ENCODE measurements at regions not wholly inside any gene's neighbourhood (a gene's known extent, or its start where the extent isn't known, plus 50 kb on each side); places are given as distances from the start of the nearest gene placed in this dataset.

DNA sequence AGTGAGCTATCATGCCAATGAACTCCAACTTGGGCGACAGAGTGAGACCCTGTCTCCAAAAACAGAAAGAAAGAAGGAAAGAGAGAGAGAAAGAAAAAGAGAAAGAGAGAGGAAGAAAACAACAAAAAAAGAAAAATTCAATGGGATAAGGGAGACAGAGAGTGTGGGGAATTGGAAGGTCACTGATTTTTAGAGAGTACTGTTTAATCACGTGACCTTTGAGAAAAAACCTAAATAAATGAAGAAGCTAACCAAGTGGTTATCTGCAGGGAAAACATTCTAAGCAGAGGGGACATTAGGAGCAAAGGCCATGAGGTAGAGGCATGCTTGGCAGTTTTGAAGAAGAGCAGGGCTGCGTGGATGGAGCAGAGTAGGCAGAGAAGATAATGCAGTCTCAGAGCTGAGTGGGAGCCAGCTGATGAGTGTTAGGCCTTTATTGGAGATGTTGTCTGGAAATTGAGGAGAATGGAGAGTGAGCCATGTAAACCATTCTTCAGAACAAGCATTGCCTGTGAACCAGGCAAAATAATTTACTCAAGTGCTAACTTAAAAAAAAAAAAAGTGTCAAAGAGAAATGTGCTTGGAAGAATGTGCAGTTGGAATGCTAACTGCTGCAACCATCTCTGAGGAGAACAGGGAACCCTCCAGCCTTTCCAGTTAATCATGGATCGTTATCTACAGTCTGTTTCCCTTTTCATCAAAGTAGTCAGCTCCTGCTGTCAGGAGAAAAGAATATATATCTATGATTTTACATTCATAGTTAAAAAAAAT lies 377.3 kb upstream of the SEMA6D start:
- WGBS, 2 experiments (ENCODE audit: extremely low coverage in 2 of 2, insufficient read length in 1 of 2): 60% methylated on average over 1 of the region's 4 CpGs; no CpG with 5 or more reads in 1 of the 2 experiments
- Histone ChIP-seq H2BK20ac (ENCODE audit: low read depth, low read length) (no peak overlapping the region), H2BK5ac (ENCODE audit: low read depth, low read length, poor library complexity, severe bottlenecking) (no peak overlapping the region), H2AK5ac (ENCODE audit: low read depth, low read length) (0 out of 2 replicates have a peak overlapping the region, but pooled peaks have one; percentile 73), H3K4me2 (ENCODE audit: low read depth, low read length) (no peak overlapping the region), H3K27me3 (ENCODE audit: control insufficient read depth, insufficient read depth, low read length) (no peaks in the 10 kb centered on the region), H3K27ac (ENCODE audit: insufficient read depth, low read length) (no peak overlapping the region), H3K56ac (ENCODE audit: extremely low read depth, insufficient read depth, low read length) (no peak overlapping the region), H3K4ac (ENCODE audit: low read depth, low read length) (no peak overlapping the region), H2AK9ac (replicated peaks; ENCODE audit: low read depth, low read length, poor library complexity) (no peak overlapping the region), H3K9ac (ENCODE audit: low read depth, low read length) (no peak overlapping the region), H2AFZ (replicated peaks; ENCODE audit: low read length, poor library complexity) (no peak overlapping the region), H3K18ac (ENCODE audit: low read depth, low read length) (peak overlapping the region; percentile 31; the same call in 1 of the 2 replicates), H3K4me3 (ENCODE audit: insufficient read depth, low read depth, low read length) (no peak overlapping the region), H3K79me1 (ENCODE audit: low read depth in 1 of 2, low read length in 2 of 2) (no peaks in the 10 kb centered on the region), H3K9me3 (ENCODE audit: control insufficient read depth, insufficient read depth, low read length) (no peaks in the 10 kb centered on the region), H3K9me1 (ENCODE audit: insufficient read depth, low read length) (no peaks in the 10 kb centered on the region; the same call in 1 of the 2 replicates), H3K23ac (ENCODE audit: low read depth, low read length) (no peak overlapping the region), H2BK120ac (ENCODE audit: low read depth, low read length) (no peak overlapping the region), H2BK15ac (ENCODE audit: low read depth, low read length) (no peak overlapping the region), H3K36me3 (ENCODE audit: control insufficient read depth, insufficient read depth, low read length) (no peaks in the 10 kb centered on the region), H4K20me1 (ENCODE audit: insufficient read depth, low read length) (no peaks in the 10 kb centered on the region), H4K8ac (ENCODE audit: low read depth in 2 of 2, low read length in 2 of 2) (no peak overlapping the region), H3K4me1 (ENCODE audit: control insufficient read depth, insufficient read depth, low read length) (peaks cover 2% of the 10 kb centered on the region), H4K91ac (ENCODE audit: insufficient read depth, low read depth, low read length) (no peak overlapping the region; the same call in 1 of the 2 replicates), H3K14ac (replicated peaks; ENCODE audit: low read depth, low read length) (no peak overlapping the region), H4K5ac (ENCODE audit: low read depth, low read length) (peak overlapping the region; percentile 16; the same call in 1 of the 2 replicates)
- in situ Hi-C loops (cut with MboI; ENCODE audit: low sequenced_read_pairs): no loop called here
- intact Hi-C loops (cut with micrococcal nuclease): no loop called here
- ChIA-PET CTCF (no interaction called here), POLR2A (ENCODE audit: unreplicated experiment) (no interaction called here)
- DNase-seq: peak; percentile 2
- TF ChIP-seq RAD21 (IDR thresholded peaks at IDR 0.05; ENCODE audit: low read length) (no peak), CEBPB (IDR thresholded peaks at IDR 0.05; ENCODE audit: low read depth, low read length) (no peak), ELK1 (IDR thresholded peaks at IDR 0.05; ENCODE audit: borderline replicate concordance, low read depth, low read length) (no peak), MAZ (IDR thresholded peaks at IDR 0.05; ENCODE audit: borderline replicate concordance, low read depth, low read length) (no peak), CTCF (conservative IDR thresholded peaks at IDR 0.05; ENCODE audit: low read depth, low read length) (no peak), MXI1 (IDR thresholded peaks at IDR 0.05; ENCODE audit: borderline replicate concordance, low read depth, low read length) (no peak), FOS (IDR thresholded peaks at IDR 0.05; ENCODE audit: low read depth, low read length) (no peak), RFX5 (IDR thresholded peaks at IDR 0.05; ENCODE audit: low read depth, low read length) (no peak), CHD1 (IDR thresholded peaks at IDR 0.05; ENCODE audit: low read depth, low read length) (no peak), SMC3 (IDR thresholded peaks at IDR 0.05; ENCODE audit: low read depth, low read length) (no peak), MAFK (IDR thresholded peaks at IDR 0.05; ENCODE audit: low read depth, low read length) (no peak)
- peak; percentile 53; the same call in 1 of the 2 replicates for ATAC-seq (ENCODE audit: low read depth)
- dilution Hi-C loops (cut with HindIII; ENCODE audit: low sequenced_read_pairs, unreplicated experiment): no loop called here
- BruUV-seq (replicated peaks): no TSS peak

Data from IMR-90 (cell line).